SH-SY5Y (cell line): ENCODE measurements at regions not wholly inside any gene's neighbourhood (a gene's known extent, or its start where the extent isn't known, plus 50 kb on each side); places are given as distances from the start of the nearest gene placed in this dataset.

Experiments used
- GATA2 ChIP-seq: IDR thresholded peaks from 2 replicates; pipeline ENCODE4 v1.6.1; 2011; ENCODE audit warnings: mild to moderate bottlenecking, low read depth, low read length
- GATA3 ChIP-seq: IDR thresholded peaks from 2 replicates; pipeline ENCODE4 v1.6.1; 2011; ENCODE audit warnings: low read depth, mild to moderate bottlenecking, low read length, moderate library complexity

DNA sequence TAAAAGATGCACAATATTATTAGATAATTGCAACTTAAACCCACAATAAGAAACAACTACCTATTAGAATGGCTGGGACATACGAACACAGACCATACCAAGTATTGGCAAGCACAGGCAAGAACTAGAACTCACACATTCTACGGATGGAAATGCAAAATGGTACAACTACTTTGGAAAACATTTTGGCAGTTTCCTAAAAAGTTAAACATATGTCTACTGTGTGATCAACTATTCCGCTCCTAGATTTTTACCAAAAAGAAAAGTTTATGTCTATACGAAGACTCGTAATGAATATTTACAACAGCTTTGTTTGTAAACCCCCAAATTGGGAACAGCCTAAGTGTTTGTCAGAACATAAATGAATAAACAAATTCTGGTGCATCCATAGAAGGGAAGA is 194.7 kb downstream of the FGFR2 start:
- TF ChIP-seq GATA2 (no peak), GATA3 (no peak)
